D721Med (cell line): ENCODE measurements at regions not wholly inside any gene's neighbourhood (a gene's known extent, or its start where the extent isn't known, plus 50 kb on each side); places are given as distances from the start of the nearest gene placed in this dataset.

Source experiments
- DNase-seq: peaks from one replicate; pipeline ENCODE4 v3.0.0; 2011; ENCODE audit warnings: low spot score; ENCODE audit not compliant: insufficient read length
- FAIRE-seq: peaks from 2 replicates; lab custom pipeline; 2011; peaks lifted over from hg19 to GRCh38; lab: Jason Lieb, UNC
- CTCF ChIP-seq: IDR thresholded peaks from 2 replicates; pipeline ENCODE4 v1.5.1; 2012; ENCODE audit warnings: mild to moderate bottlenecking, control low read depth; ENCODE audit not compliant: insufficient read depth; ENCODE audit errors: missing control alignments

DNA sequence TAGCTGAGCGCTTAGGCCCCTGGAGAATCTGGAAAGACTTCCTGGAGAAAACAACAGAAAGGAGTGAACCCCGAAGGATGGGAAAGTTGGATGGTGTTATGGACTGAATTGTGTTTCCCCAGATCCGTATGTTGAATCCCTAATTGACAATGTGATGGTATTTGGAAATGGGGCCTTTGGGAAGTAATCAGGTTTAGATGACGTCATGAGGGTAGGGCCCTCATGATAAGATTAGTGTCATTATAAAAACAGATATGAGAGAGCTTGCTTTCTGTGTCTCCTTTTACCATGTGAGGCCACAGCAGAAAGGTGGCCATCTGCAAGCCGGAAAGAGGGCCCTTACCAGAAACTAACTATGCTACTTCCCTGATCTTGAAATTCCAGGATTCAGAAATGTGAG is 159.5 kb downstream of the QDPR start:
- no peak for TF ChIP-seq CTCF
- DNase-seq (no peak), FAIRE-seq (no peak)

DNA sequence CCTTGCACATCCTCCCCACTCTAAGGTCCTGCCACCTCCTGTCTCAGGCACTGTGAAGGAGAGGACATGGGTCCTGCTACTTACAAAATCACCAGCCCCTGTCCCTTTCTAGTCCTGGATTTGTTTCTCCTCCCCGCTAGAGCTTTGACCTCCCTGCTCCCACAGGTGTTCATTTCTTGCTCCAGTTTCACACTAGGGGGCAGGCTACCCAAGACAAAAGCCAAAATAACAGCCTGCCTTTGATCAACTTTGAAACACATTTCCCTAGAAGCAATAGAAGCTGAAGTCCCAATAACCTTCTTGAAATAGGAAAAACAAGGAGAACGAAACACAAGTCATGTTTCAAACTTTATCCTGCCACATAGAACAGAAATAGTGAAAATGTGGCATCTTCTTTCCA is 164.4 kb downstream of the QDPR start:
- DNase-seq = peak; percentile 19
- FAIRE-seq = no peak
- TF ChIP-seq CTCF = peak; percentile 39

- TF ChIP-seq CTCF = no peak
- no peak for DNase-seq
- no peak for FAIRE-seq
These were observed 172.5 kb downstream of the QDPR start for GRCh38 chr4:17339376-17339775.

GRCh38 chr4:17336986-17337385 is 174.9 kb downstream of the QDPR start:
- FAIRE-seq = no peak
- no peak for DNase-seq
- TF ChIP-seq CTCF = no peak

- FAIRE-seq (no peak), DNase-seq (no peak)
- TF ChIP-seq CTCF = no peak
These were observed 175.3 kb downstream of the QDPR start for GRCh38 chr4:17336524-17336961.

- no peak for TF ChIP-seq CTCF
- DNase-seq (no peak), FAIRE-seq (no peak)
These were observed 175.8 kb downstream of the QDPR start for GRCh38 chr4:17336069-17336468.

DNA sequence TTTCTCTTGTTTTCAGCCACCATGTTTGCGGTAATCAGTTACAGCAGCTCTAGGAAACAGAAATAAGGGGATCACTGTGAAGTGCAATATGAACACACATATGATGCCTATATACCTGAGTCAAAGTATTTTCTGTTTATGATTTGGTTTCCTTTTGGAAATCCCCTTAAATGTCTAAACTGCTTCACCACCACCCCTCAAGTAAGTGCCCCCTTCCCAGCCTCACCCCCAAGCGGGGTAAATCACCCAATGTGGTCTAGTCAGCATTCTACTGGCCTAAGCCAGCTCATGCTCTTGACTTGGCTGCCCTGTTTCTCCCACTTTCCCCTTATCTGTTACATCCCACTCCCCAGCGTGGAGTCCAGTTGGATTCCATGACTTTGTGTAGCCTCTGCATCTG is 176.5 kb downstream of the QDPR start:
- FAIRE-seq (no peak), DNase-seq (no peak)

More for the DNA sequence above, 176.5 kb downstream of the QDPR start:
- TF ChIP-seq CTCF = no peak
